Skeletal muscle cell (primary cell): ENCODE measurements at regions not wholly inside any gene's neighbourhood (a gene's known extent, or its start where the extent isn't known, plus 50 kb on each side); places are given as distances from the start of the nearest gene placed in this dataset.
A peak's percentile ranks its signal among the peaks of the same experiment; 100 is the strongest.
"Not testable (repeated sequence)": the region's sequence is repeated elsewhere in the genome, so short reads cannot be mapped to it uniquely, and the experiment has no call there.

Experiments
- DNase-seq: peaks from one replicate; pipeline ENCODE4 v3.0.0-alpha.2; 2010; ENCODE audit warnings: low read depth
- H3K4me3 ChIP-seq: 2 replicates; pipeline ENCODE4 v1.5.1; 2011; ENCODE audit warnings: low read depth, mild to moderate bottlenecking, control low read depth, low read length, moderate library complexity

DNA sequence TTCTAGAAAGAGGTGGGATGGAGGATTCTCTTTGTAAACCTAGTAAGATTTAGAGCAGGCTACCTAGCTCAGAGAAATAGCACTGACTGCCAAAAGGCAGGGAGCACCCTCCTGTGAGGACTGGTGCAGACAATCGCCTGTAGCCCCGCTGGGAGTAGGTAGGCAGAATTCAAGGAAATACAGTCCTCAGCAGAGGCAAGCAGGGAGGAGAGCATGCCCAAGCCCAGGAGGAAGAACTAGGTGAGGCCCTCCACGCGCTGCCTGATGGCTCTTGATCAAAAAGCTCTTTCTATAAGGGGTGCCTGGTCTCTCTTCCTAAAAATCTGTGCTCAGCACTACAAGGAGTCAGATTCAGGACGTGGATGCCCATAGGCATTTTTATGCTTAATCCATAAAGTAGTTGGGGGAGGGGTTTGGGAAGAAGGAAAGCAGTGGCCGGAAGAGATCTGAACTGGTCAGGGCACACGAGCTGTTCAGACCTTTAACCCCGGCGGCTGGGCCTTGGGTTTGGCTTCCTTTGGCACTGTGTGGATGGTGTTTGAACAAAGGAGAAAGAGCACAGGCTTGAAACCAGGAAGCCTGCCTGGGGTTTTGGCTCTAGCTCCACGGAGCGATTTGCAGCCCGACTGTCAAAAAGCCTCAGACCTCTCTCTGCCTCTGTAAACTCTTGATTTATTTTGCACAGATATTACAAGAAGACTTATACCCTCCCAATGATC is 320.6 kb downstream of the FOXO1 start:
- no peak for DNase-seq
- no peak overlapping the region for H3K4me3 ChIP-seq

DNA sequence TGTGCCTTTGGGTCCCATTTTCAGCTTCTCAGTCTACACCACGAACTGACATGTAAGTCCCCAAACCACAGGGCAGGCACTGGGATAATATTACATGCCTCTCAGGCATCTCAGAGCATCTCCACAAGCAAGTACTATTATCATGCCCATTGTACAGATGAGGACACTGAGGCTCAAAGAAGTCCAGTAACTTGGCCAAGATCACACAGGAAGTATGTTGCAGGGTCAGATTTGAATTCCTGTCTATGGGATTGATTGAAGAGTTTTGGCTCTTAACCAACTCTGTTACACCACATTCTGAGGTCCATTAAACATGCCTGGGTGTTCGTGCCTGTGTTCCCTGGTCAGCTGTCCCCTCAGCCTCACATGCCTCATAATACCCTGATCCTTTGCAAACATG is 319.8 kb downstream of the FOXO1 start:
- H3K4me3 ChIP-seq, result no peak overlapping the region
- no peak for DNase-seq

DNA sequence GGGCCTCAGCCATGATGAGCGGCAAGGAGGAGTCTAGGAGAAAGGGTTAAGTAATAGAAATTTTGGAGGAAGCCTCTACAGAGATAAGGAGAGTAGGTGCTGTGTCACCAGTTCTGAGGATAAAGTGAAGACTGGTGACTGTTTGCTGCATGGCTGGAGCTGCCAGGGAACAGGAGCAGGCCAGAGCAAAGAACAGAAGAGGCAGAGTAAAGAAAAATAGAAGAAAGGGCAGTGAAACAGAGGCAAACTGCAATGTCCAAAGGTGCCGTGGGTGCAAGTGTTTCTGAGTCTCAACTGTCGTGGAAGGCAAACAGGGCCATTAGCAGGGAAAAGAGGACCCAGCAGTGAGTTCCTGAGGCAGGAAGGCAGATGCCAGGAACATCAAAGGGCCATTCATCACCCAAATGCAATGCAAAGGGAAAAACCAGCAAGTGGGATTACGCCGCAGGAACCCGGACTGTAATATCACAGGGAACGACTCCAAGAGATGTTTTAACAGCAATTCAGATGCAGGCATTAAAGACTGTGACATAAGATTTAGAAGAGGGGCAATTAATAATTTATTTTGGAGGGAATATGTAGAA is 318.3 kb downstream of the FOXO1 start:
- no peak overlapping the region for H3K4me3 ChIP-seq
- DNase-seq, result no peak

DNA sequence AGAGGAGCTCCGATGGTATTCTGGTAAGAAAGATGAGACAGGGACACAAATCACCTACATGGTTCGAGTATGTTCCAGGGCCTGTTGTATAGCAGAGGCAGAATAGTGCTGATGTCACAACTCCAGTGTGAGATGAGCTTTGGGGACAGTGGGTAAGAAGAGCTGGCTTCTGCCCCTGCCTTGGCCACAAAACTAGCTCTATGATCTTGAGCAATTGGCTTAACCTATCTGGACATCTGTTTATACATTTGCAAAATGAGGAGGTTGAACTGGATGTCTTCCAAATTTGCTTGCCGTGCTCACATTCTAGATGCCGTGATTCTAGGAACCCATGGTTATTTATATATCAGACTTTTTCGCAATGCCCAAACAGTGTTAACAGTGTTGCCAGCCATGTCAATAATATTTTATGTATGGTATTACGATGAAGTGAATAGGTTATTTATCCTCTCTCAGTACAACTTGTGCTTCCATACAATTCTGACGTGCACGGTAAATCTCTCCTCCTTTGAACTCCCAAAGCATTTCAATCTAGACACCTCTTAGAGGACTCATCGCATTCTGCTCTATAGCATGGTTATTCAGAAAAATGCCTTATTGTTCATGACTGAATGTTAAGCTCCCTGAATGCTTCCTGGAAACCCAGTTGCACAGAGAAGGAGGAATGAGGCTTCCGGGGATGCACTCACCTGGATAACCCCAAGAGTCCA is 316.0 kb downstream of the FOXO1 start:
- H3K4me3 ChIP-seq, result no peak overlapping the region
- peak; percentile 37 for DNase-seq

DNA sequence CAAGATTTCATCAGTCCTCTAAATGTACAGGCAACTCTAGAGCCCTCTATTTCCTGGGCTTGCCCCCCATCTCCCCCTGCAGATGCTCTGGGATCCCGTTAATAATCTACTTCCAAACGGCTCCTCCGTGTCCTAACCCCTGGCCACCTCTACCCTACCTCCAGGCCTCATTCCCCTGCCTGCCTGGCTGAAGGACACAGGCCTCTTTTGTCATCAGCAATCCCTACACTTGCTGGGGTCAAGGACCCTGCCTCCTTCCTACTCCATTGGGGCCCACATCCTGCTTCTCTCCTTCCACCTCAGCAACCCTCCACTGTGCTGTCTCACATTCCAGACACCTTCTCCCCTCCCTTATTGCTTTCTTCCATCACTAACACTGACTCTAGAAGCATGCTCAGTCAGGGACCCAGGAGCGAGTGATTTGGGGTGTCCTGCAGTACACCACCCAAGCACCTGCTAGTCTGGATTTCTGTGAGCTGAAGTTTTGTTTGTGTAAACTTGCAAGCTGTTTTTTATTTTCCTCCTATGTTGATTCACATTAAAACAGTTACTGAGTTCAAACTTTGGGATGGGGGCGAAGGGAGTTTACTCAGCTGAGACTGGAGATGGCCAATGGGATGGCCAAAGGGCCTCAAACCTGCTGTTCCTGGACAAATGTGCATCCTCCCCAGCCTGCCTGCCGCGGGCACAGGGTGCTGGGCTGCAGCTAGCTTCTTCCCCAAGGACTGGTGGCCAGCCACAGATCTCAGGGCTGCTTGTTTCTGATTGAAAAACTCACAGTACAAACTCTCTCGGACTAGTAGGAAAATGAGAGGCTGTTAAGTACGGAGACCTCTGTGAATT is 314.7 kb downstream of the FOXO1 start:
- DNase-seq, result no peak
- H3K4me3 ChIP-seq, result no peak overlapping the region

DNA sequence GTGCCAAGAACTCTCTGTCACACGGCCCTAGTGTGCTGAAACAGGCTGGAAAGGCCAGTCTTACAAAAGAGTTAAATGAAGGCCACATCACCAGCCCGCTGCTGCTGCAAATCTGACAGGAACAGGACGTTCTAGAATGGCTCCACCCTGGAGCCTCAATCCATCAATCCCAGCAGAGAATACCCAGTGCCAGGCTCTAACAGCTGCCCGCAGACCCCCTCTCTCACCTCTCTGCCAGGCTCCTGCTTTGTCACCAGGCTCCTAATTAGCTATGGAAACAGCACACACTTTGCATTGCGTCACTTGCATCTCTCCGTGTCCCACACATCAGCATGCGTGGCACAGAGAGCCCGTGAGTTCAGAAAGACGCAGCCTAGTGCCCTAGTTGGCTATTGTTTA is 314.1 kb downstream of the FOXO1 start:
- no peak overlapping the region for H3K4me3 ChIP-seq
- peak; percentile 37 for DNase-seq

DNA sequence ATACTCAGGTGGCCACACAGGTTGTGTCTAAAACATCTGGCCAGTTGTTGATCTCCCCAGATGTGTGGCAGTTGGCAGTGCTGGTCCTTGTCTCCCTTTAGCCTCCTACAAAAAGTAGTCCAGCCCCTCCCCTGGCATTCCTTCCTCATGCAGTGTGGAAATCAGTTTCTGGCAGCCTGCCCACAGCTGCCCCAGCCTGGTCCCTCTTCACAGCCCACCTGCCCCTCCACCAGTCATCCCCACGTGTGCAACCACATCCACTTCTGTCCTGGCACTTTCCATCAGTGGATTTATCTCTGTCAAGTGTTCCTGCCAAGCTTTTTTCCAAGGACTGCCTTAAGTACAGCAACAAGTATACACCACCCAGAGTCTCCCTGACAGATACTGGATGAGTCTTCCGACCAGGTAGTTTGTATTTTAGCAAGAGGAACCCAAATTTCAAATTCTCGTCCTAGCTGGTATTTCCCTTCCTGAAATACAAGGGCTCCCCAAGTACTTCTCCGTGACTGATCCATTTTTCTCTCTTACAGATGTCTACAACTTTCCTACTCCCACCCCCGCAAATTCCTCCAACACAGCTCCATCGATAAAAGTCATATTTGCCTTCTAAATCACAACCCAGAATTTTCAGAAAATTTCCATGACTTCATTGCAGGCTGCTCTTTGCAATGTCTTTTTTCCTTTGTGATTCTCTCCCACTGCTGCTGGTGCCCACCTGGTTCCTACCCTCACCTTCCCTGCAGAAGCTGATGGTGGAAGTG is 313.5 kb downstream of the FOXO1 start:
- DNase-seq, result peak; percentile 50
- H3K4me3 ChIP-seq, result no peak overlapping the region

DNA sequence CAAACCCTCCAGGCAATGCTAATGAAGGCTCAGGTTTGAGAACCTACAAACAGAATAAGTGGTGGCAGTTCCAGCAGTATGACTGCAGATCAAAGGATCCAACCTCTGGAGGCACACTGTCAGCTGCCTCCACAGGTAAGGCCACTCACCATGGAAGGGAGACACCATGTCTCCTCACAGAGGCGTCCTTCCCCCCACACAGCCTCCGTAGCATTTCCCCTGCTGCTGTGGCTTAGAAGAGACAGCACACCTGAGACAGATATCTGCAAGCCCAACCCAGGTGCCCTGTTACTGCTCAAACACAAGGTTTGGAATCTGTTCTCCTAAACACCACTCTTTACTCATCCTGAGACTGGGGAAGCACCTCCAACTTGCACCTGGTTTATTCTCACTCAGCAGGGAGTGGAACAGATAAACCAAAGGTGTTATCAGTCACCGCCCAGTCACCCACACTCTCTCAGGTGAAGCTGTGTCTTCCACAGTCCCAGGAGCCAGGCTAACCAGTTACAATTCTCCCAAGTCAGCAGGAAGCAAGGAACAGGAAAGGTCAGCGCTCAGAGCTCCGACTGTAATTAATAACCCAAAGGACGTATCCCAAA is 311.2 kb downstream of the FOXO1 start:
- no peak for DNase-seq
- no peak overlapping the region for H3K4me3 ChIP-seq

DNA sequence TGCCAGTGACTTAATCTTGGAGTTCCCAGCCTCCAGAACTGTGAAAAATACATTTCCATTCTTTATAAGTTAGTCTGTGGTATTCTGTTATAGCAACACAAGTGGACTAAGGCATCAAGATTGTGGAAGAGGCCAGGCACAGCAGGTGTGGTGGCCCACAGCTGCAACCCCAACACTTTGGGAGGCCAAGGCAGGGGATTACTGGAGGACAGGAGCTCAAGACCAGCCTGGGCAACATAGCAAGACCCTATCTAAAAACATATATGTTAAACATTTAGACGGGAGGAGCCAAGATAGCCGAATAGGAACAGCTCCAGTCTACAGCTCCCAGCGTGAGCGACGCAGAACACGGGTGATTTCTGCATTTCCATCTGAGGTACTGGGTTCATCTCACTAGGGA is 310.4 kb downstream of the FOXO1 start:
- H3K4me3 ChIP-seq, result no peak overlapping the region
- DNase-seq, result no peak

DNA sequence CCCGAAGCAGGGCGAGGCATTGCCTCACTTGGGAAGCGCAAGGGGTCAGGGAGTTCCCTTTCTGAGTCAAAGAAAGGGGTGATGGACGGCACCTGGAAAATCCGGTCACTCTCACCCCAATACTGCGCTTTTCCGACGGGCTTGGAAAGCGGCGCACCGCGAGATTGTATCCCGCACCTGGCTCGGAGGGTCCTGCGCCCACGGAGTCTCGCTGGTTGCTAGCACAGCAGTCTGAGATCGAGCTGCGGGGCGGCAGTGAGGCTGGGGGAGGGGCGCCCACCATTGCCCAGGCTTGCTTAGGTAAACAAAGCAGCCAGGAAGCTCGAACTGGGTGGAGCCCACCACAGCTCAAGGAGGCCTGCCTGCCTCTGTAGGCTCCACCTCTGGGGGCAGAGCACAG is 310.0 kb downstream of the FOXO1 start:
- DNase-seq, H3K4me3 ChIP-seq: not testable (repeated sequence)

DNA sequence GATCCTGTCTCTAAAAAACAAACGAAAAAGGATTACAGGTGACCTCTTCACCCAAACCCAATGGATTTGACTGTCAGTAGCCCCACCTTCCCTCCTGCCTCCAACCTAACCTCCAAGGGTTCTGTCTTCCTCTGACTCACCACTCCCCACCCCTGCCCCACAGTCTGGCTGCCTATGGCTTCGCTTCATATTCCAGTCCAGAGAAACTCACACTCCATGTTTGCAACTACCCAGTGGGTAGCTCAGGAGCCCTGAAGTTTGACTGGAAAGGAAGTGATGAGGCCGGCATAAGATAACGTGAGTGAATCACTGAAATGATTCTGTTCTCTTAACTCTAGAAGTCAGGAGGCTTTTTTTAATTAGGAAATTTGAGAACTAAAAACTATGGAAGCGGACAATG is 303.9 kb downstream of the FOXO1 start:
- no peak for DNase-seq
- no peak overlapping the region for H3K4me3 ChIP-seq

DNA sequence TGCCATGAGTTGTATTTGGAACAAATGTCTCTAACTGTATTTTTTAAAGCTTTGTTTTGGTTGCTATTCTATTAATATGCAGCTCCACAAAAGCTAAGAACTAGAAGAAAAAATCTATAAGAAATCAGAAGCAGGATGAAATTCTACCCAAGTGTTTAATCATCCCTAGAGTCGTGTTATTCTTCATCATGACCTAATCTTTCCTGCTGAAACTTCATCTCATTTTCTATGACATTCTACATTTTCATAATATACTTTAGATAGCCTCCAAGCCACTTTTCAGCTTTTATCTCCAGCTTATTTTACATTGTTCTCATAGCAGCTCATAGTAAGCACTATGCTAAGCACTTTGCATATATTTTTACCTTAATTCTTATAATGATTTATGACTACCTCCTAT is 302.8 kb downstream of the FOXO1 start:
- no peak overlapping the region for H3K4me3 ChIP-seq
- no peak for DNase-seq

DNA sequence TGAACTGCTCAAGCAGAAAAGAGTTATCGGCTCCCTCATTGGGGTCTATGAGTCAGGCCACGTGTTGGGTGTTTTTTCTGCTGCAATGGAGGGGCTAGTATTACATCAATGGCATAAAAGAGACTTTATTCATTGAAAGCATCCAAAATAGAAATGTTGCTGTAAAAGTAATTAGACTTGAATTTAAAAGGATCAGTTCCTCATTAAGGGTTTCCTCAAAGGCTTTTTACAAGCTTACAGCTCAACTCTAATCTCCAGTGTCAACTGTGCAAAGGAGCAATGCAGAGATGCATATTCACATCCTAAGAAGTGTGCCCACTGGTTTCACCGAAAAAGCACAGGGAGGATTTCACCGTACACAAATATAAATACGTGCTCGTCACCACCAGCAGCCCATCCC is 300.3 kb downstream of the FOXO1 start:
- no peak overlapping the region for H3K4me3 ChIP-seq
- no peak for DNase-seq

DNA sequence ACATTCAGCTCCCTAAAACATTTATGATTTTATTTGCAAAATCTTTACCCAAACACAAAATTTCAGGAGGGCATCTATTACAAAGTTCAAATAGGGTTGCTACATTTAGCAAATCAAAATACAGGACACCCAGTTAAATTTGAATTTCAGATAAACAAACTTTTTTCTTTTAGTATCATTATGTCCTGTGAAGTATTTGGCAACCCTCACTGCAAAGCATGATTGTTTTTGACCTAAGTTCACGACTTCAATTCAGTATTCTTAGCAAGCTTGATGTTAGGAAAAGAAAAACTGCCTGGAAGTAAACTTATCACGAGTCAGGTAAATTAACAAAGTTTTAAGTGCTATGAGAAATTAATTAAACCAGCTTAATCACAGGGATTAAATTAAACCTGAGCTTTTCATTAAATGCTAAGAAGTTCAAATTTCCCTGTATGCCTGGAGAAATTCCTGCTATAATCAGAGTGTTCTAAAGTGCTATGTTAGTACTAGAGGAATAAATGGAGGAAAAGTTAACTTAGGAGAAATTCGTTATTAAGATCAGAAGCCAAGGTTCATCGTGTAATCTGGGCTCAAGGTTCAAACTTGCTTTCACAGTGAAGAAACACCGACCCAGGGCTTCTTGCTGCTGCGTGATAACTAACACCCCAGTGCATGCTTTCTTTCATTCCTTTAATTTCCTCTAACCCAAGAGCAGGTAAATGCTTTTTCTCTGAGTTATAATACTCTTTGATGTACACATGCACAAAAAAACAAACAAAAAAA is 298.1 kb downstream of the FOXO1 start:
- no peak overlapping the region for H3K4me3 ChIP-seq
- DNase-seq, result no peak

DNA sequence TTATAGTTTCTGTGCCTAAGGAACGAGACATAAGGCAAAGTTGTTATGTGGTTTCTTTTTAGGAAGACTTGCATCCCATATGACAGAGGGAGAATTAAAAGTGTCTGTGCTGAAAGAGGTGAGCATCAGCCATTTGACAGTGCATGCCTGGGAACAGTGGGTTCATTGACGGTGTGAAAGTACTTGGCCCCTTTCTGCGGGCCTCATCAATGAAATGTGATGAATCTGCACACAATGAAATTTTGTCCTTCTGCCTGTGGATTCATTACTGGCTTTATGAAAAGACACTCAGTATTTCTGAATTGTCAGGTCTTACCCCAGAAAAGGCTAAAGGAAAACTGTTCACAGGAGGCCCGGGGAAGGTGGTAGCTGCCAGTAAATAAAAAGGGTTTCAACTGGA is 295.8 kb downstream of the FOXO1 start:
- H3K4me3 ChIP-seq, result no peak overlapping the region
- DNase-seq, result no peak

DNA sequence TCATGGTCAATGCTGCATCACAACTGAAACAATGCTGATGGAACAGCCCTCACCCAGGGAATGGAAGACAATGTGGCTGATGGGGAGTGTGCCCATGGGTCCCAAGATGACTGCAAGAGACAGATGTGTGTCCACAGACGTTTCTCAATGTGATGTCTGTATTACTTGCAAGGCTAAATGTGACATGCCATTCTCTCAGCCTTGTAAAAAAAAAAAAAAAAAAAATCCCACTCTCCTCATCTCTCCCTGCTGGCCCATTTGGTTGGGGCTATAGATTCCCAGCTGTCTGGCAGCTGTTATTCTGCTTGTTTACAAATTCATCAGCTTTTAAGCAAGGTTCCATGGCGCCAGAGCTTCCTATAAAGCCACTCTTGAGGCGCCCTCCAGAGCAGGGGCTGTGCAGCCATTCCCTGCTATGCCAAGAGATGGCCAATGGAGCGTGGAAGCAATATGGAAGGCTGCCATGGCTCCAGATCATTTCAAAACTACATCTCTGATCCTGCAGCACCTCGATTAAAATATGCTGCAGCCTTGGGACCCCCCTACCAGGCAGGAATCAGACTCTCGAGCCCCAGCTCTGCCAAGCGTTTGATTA is 294.8 kb downstream of the FOXO1 start:
- DNase-seq, result no peak
- no peak overlapping the region for H3K4me3 ChIP-seq

DNA sequence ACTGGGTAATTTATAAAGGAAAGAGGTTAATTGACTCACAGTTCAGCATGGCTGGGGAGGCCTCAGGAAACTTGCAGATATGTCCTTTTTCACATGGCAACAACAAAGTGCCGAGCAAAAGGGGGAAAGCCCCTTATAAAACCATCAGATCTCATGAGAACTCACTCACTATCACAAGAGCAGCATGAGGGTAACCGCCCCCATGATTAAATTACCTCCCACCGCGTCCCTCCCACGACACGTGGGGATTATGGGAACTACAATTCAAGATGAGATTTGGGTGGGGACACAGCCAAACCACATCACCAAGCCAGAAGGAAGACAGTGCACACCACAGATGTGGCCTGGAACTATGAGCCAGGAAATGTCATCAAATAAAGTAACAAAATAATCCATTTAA is 292.8 kb downstream of the FOXO1 start:
- not testable (repeated sequence) for DNase-seq, H3K4me3 ChIP-seq
